OCI-LY1 (cell line): ENCODE measurements at regions not wholly inside any gene's neighbourhood (a gene's known extent, or its start where the extent isn't known, plus 50 kb on each side); places are given as distances from the start of the nearest gene placed in this dataset.

Experiments
- H2AFZ ChIP-seq: fragments of 200-600 bp; sonication (generic), shearing (Covaris generic); 2 replicates; pipeline ENCODE4 v1.6.0; 2014; ENCODE audit warnings: antibody characterized with exemption, mild to moderate bottlenecking, low read length
- H3F3A ChIP-seq: fragments of 200-600 bp; sonication (generic), shearing (Covaris generic); 2 replicates; pipeline ENCODE4 v1.6.0; 2014; ENCODE audit warnings: mild to moderate bottlenecking, antibody characterized with exemption, low read length, moderate library complexity; ENCODE audit not compliant: insufficient read depth
- H3K27ac ChIP-seq: fragments of 200-600 bp; sonication (generic); 2 replicates; pipeline ENCODE4 v1.5.1; 2014; ENCODE audit warnings: low read length, mixed run types, mild to moderate bottlenecking, low read depth; ENCODE audit not compliant: poor library complexity, severe bottlenecking
- H3K27me3 ChIP-seq: fragments of 200-600 bp; sonication (generic); 2 replicates; pipeline ENCODE4 v1.6.0; 2014; ENCODE audit warnings: antibody characterized with exemption, mild to moderate bottlenecking, low read length, moderate library complexity; ENCODE audit not compliant: insufficient read depth
- H3K36me3 ChIP-seq: fragments of 200-600 bp; sonication (generic); 2 replicates; pipeline ENCODE4 v1.6.1; 2014; ENCODE audit warnings: mild to moderate bottlenecking, antibody characterized with exemption, low read length, moderate library complexity, mixed read lengths; ENCODE audit not compliant: insufficient read depth
- H3K4me1 ChIP-seq: fragments of 200-600 bp; sonication (generic); 2 replicates; pipeline ENCODE4 v1.5.1; 2014; ENCODE audit warnings: mild to moderate bottlenecking, low read length, moderate library complexity; ENCODE audit not compliant: insufficient read depth, severe bottlenecking
- H3K4me2 ChIP-seq: fragments of 200-600 bp; sonication (generic), shearing (Covaris generic); 2 replicates; pipeline ENCODE4 v1.6.1; 2014; ENCODE audit warnings: low read length
- H3K4me3 ChIP-seq: fragments of 200-600 bp; sonication (generic); 2 replicates; pipeline ENCODE4 v1.5.1; 2014; ENCODE audit warnings: low read length, low read depth, mild to moderate bottlenecking, mixed read lengths; ENCODE audit not compliant: poor library complexity, severe bottlenecking
- H3K79me2 ChIP-seq: fragments of 200-600 bp; shearing (Covaris generic); 2 replicates; pipeline ENCODE4 v1.6.1; 2016; ENCODE audit warnings: mixed run types, low read length, mixed read lengths; ENCODE audit not compliant: insufficient read depth
- H3K9ac ChIP-seq: fragments of 200-600 bp; sonication (generic), shearing (Covaris generic); 2 replicates; pipeline ENCODE4 v1.6.1; 2014; ENCODE audit warnings: mild to moderate bottlenecking, low read length, mixed read lengths
- H3K9me2 ChIP-seq: fragments of 200-600 bp; sonication (generic), shearing (Covaris generic); 2 replicates; pipeline ENCODE4 v1.6.1; 2014; ENCODE audit warnings: low read depth, mild to moderate bottlenecking, low read length, mixed read lengths
- H3K9me3 ChIP-seq: fragments of 200-600 bp; shearing (Covaris generic); 2 replicates; pipeline ENCODE4 v1.6.1; 2014; ENCODE audit warnings: low read length, mixed read lengths
- H4K20me1 ChIP-seq: fragments of 200-600 bp; sonication (generic), shearing (Covaris generic); 2 replicates; pipeline ENCODE4 v1.6.0; 2016; ENCODE audit warnings: mild to moderate bottlenecking, low read length; ENCODE audit not compliant: insufficient read depth
- EZH2 ChIP-seq: fragments of 200-600 bp; sonication (generic), shearing (Covaris generic); IDR thresholded peaks from 2 replicates; pipeline ENCODE4 v1.8.0; 2017; ENCODE audit warnings: borderline replicate concordance, mixed run types, mild to moderate bottlenecking, antibody characterized with exemption, low read length, moderate library complexity, mixed read lengths
- TF ChIP-seq, protein P1 (sequence below): fragments of 200-600 bp; sonication (generic), shearing (Covaris generic); IDR thresholded peaks from 2 replicates; pipeline ENCODE4 v1.5.1; 2017; ENCODE audit warnings: mild to moderate bottlenecking, antibody characterized with exemption, low read length, moderate library complexity, mixed read lengths

DNA sequence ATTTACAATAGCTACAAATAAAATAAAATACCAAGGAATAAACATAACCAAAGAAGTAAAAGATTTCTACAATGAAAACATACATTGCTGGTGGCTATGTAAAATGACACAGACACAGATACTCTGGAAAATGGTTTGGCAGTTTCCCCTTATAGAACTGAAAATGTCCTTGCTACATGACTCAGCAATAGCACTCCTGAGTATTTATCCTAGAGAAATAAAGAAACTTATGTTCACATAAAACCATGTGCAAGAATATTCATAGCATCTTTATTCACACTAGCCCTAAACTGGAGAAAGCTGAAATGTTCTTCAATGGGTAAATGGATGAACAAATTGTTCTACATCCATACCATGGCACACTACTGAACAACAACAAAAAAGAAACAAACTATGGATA is 100.2 kb upstream of the RFC3 start:
- H3K9me2 ChIP-seq = no peaks in the 10 kb centered on the region
- no peaks in the 10 kb centered on the region for H3K9me3 ChIP-seq
- no peak overlapping the region for H3K9ac ChIP-seq
- no peaks in the 10 kb centered on the region for H3K27me3 ChIP-seq
- peaks cover 12% of the 10 kb centered on the region for H3K4me1 ChIP-seq
- no peaks in the 10 kb centered on the region for H3F3A ChIP-seq
- H2AFZ ChIP-seq = no peak overlapping the region
- H3K4me2 ChIP-seq = no peak overlapping the region
- H3K27ac ChIP-seq = no peak overlapping the region
- H3K36me3 ChIP-seq = no peaks in the 10 kb centered on the region
- no peaks in the 10 kb centered on the region for H4K20me1 ChIP-seq
- TF ChIP-seq, protein P1, sequence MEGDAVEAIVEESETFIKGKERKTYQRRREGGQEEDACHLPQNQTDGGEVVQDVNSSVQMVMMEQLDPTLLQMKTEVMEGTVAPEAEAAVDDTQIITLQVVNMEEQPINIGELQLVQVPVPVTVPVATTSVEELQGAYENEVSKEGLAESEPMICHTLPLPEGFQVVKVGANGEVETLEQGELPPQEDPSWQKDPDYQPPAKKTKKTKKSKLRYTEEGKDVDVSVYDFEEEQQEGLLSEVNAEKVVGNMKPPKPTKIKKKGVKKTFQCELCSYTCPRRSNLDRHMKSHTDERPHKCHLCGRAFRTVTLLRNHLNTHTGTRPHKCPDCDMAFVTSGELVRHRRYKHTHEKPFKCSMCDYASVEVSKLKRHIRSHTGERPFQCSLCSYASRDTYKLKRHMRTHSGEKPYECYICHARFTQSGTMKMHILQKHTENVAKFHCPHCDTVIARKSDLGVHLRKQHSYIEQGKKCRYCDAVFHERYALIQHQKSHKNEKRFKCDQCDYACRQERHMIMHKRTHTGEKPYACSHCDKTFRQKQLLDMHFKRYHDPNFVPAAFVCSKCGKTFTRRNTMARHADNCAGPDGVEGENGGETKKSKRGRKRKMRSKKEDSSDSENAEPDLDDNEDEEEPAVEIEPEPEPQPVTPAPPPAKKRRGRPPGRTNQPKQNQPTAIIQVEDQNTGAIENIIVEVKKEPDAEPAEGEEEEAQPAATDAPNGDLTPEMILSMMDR = no peak
- no peak for TF ChIP-seq EZH2
- H3K79me2 ChIP-seq = no peaks in the 10 kb centered on the region
- no peak overlapping the region for H3K4me3 ChIP-seq

DNA sequence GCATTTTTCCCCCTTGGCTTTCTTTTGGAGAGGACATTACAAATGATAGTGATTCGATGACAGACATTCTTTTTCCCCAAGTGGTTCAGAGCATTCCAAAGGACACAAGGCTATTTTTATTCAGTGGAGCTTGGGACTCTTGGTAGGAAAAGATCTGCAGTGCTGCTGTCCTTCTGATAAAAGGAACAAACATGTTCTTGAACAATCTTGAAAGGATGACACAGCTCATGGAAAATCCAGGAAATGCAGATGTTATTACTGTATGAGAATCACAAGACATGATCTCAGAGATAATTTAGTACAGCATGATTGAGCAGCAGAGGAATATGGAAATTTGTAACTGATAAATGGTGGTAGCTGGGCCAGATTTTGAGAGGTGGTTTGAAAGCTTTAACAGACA is 96.2 kb upstream of the RFC3 start:
- Histone ChIP-seq H4K20me1 (no peaks in the 10 kb centered on the region), H3K27me3 (no peaks in the 10 kb centered on the region), H3K4me1 (peaks cover 46% of the 10 kb centered on the region), H3K9me3 (no peaks in the 10 kb centered on the region), H3K9ac (no peak overlapping the region), H3K27ac (peak overlapping the region; percentile 54), H3K4me2 (no peak overlapping the region), H3K79me2 (no peaks in the 10 kb centered on the region), H3K9me2 (no peaks in the 10 kb centered on the region), H3F3A (no peaks in the 10 kb centered on the region), H2AFZ (no peak overlapping the region), H3K36me3 (no peaks in the 10 kb centered on the region), H3K4me3 (no peak overlapping the region)
- TF ChIP-seq, protein P1 = no peak
- no peak for TF ChIP-seq EZH2

DNA sequence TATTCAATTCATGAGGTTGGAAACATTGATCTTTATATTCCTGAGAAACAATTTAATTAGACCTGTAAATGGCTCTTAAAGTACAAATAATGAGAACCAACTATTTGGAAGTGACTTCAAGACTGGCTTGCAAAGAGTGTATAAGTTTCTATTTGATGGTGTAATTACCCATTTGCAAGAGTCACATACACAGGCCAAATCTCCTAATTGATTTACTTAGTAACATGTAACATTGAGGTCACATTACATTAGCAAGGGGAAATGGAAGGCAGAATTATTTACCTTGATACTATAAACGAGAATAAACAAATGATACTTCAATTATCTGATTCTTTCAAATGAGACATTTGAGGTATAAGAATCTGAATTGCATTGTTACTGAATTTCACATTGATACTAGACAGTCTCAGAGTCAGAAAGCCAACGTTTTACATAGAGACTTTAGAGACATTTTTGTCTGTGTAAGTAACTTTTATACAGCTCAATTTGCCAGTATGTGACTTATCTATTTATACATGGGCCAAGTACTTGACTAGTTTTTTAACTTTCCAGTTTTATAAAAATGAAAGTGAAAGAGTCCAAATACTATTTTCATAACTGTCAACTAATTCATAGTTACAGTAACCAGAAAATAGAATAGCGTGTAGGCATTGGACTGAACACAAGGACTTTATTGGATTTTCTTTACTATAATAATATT is 95.6 kb upstream of the RFC3 start:
- Histone ChIP-seq H3K9me3 (no peaks in the 10 kb centered on the region), H3K9ac (no peak overlapping the region), H2AFZ (no peak overlapping the region), H3K79me2 (no peaks in the 10 kb centered on the region), H3K27me3 (no peaks in the 10 kb centered on the region), H3F3A (no peaks in the 10 kb centered on the region), H3K4me2 (no peak overlapping the region), H3K27ac (peak overlapping the region; percentile 54), H3K4me1 (peaks cover 53% of the 10 kb centered on the region), H4K20me1 (no peaks in the 10 kb centered on the region), H3K36me3 (no peaks in the 10 kb centered on the region), H3K9me2 (no peaks in the 10 kb centered on the region), H3K4me3 (no peak overlapping the region)
- no peak for TF ChIP-seq EZH2
- TF ChIP-seq, protein P1 = no peak
